GM12878 (cell line): ENCODE measurements at regions not wholly inside any gene's neighbourhood (a gene's known extent, or its start where the extent isn't known, plus 50 kb on each side); places are given as distances from the start of the nearest gene placed in this dataset.

Source experiments
- ATAC-seq: fragments of 200-7000 bp; cut with Tn5 transposase; 3 replicates; pipeline ENCODE4 v1.9.1; 2020; ENCODE audit warnings: mild to moderate bottlenecking, moderate library complexity
- BruUV-seq: library from RNA; stranded (reverse); fragments of 400-500 nt; replicated peaks from 2 replicates; lab custom pipeline; 2021; lab: Mats Ljungman, UMichigan
- CTCF ChIA-PET: fragments of 300-600 bp; sonication (Branson Sonifier 250); formaldehyde crosslinking; extraction: SDS; loops from one replicate; lab custom pipeline; 2021; ENCODE audit warnings: inconsistent platforms; lab: Yijun Ruan, JAX
- POLR2A ChIA-PET: fragments of 350-600 bp; formaldehyde crosslinking; extraction: SDS; loops from one replicate; lab custom pipeline; 2021; ENCODE audit warnings: inconsistent platforms; lab: Charles Lee
- RAD21 ChIA-PET: fragments of 300-600 bp; sonication (Branson Sonifier 250); formaldehyde crosslinking; loops from one replicate; lab custom pipeline; 2023; ENCODE audit warnings: antibody characterized with exemption; ENCODE audit not compliant: unreplicated experiment; lab: Charles Lee
- SMC1A ChIA-PET: fragments of 300-600 bp; sonication (Branson Sonifier 250); formaldehyde crosslinking; loops from one replicate; lab custom pipeline; 2023; ENCODE audit not compliant: unreplicated experiment, uncharacterized antibody; lab: Charles Lee
- DNase-seq: peaks from one replicate; pipeline ENCODE4 v3.0.0-alpha.2; 2011; ENCODE audit warnings: low read depth, low spot score
- FAIRE-seq: peaks from 3 replicates; lab custom pipeline; 2011; peaks lifted over from hg19 to GRCh38; lab: Jason Lieb, UNC
- H2AFZ ChIP-seq: 2 replicates; pipeline ENCODE4 v1.6.0; 2011; ENCODE audit warnings: low read depth, low read length, control low read depth; ENCODE audit not compliant: control insufficient read depth
- H3K27ac ChIP-seq: 2 replicates; pipeline ENCODE4 v1.5.1; 2011; ENCODE audit warnings: control low read depth; ENCODE audit not compliant: control insufficient read depth, insufficient read depth
- H3K27me3 ChIP-seq, 2 experiments: replicated peaks in 1 of 2; 2 replicates each; pipeline versions ENCODE4 v1.6.0 to v1.6.1; 2011; ENCODE audit warnings: low read length in 1 of 2; ENCODE audit not compliant: control insufficient read depth in 2 of 2, insufficient read depth in 2 of 2
- H3K36me3 ChIP-seq, 2 experiments: 2 replicates each; pipeline ENCODE4 v1.5.1; 2011; ENCODE audit warnings: low read length in 1 of 2; ENCODE audit not compliant: control insufficient read depth in 2 of 2, insufficient read depth in 2 of 2
- H3K4me1 ChIP-seq: 2 replicates; pipeline ENCODE4 v1.6.1; 2011; ENCODE audit warnings: mild to moderate bottlenecking, low read length, moderate library complexity, mixed read lengths; ENCODE audit not compliant: control insufficient read depth, insufficient read depth
- H3K4me2 ChIP-seq: 2 replicates; pipeline ENCODE4 v1.6.0; 2011; ENCODE audit warnings: control low read depth; ENCODE audit not compliant: control insufficient read depth, insufficient read depth
- H3K4me3 ChIP-seq: fragments of 200-600 bp; sonication (generic); 2 replicates; pipeline ENCODE4 v1.5.1; 2016
- H3K79me2 ChIP-seq: 2 replicates; pipeline ENCODE4 v1.6.0; 2011; ENCODE audit warnings: low read length; ENCODE audit not compliant: control insufficient read depth, insufficient read depth
- H3K9ac ChIP-seq: 2 replicates; pipeline ENCODE4 v1.8.0; 2011; ENCODE audit warnings: low read length, control low read depth, mixed read lengths; ENCODE audit not compliant: control insufficient read depth, insufficient read depth
- H3K9me3 ChIP-seq: replicated peaks from 3 replicates; pipeline ENCODE4 v1.5.1; 2011; ENCODE audit warnings: mild to moderate bottlenecking, low read length; ENCODE audit not compliant: control insufficient read depth, insufficient read depth
- H4K20me1 ChIP-seq: 2 replicates; pipeline ENCODE4 v1.6.0; 2011; ENCODE audit not compliant: control insufficient read depth, insufficient read depth
- BCLAF1 ChIP-seq: fragments of 450-650 bp; IDR thresholded peaks from 2 replicates; pipeline ENCODE4 v1.6.1; 2017; ENCODE audit warnings: antibody characterized with exemption, mild to moderate bottlenecking, moderate library complexity
- BRCA1 ChIP-seq: IDR thresholded peaks from 2 replicates; pipeline ENCODE4 v1.6.1; 2011; ENCODE audit warnings: low read depth, low read length, improper control_type of control experiment
- EED ChIP-seq: sonication (generic); IDR thresholded peaks from 2 replicates; pipeline ENCODE4 v1.6.1; 2016; ENCODE audit warnings: antibody characterized with exemption, low read depth
- ETV6 ChIP-seq, 2 experiments: fragments of 450-650 bp in 1 of 2; IDR thresholded peaks in 1 of 2; conservative IDR thresholded peaks in 1 of 2; 2 replicates each; pipeline ENCODE4 v1.6.1; 2014; ENCODE audit warnings: antibody characterized with exemption in 1 of 2, borderline replicate concordance in 1 of 2, low read depth in 1 of 2, mild to moderate bottlenecking in 1 of 2, moderate library complexity in 1 of 2
- FOS ChIP-seq: IDR thresholded peaks from 3 replicates; pipeline ENCODE4 v1.6.1; 2011; ENCODE audit warnings: borderline replicate concordance; ENCODE audit not compliant: insufficient read length; ENCODE audit errors: extremely low read depth
- JUNB ChIP-seq: IDR thresholded peaks from 2 replicates; pipeline ENCODE4 v1.6.1; 2016; ENCODE audit warnings: antibody characterized with exemption, mild to moderate bottlenecking
- MEF2B ChIP-seq: fragments of 450-650 bp; IDR thresholded peaks from 2 replicates; pipeline ENCODE4 v1.6.1; 2018; ENCODE audit warnings: mild to moderate bottlenecking, moderate library complexity; ENCODE audit not compliant: partially characterized antibody, poor library complexity, severe bottlenecking
- MYC ChIP-seq: IDR thresholded peaks from 2 replicates; pipeline ENCODE4 v1.6.1; 2011; ENCODE audit warnings: mild to moderate bottlenecking, low read length, moderate library complexity, inconsistent platforms; ENCODE audit not compliant: insufficient read depth, insufficient replicate concordance, insufficient read length, severe bottlenecking
- NR2F1 ChIP-seq: fragments of 450-650 bp; conservative IDR thresholded peaks from 2 replicates; pipeline ENCODE4 v1.6.1; 2017; ENCODE audit warnings: mild to moderate bottlenecking
- RAD51 ChIP-seq: fragments of 450-650 bp; IDR thresholded peaks from 2 replicates; pipeline ENCODE4 v1.6.1; 2016; ENCODE audit warnings: moderate library complexity, mild to moderate bottlenecking, inconsistent platforms
- RB1 ChIP-seq: fragments of 450-650 bp; formaldehyde crosslinking; IDR thresholded peaks from 2 replicates; pipeline ENCODE4 v1.6.1; 2017; ENCODE audit warnings: mild to moderate bottlenecking, borderline replicate concordance
- SIN3A ChIP-seq: IDR thresholded peaks from 2 replicates; pipeline ENCODE4 v1.6.1; 2012; ENCODE audit warnings: low read depth, low read length, improper control_type of control experiment
- SMC3 ChIP-seq: IDR thresholded peaks from 2 replicates; pipeline ENCODE4 v1.6.1; 2011; ENCODE audit warnings: low read length, improper control_type of control experiment, borderline replicate concordance
- STAT3 ChIP-seq: IDR thresholded peaks from 2 replicates; pipeline ENCODE4 v1.6.1; 2011; ENCODE audit warnings: low read depth, low read length, improper control_type of control experiment
- SUZ12 ChIP-seq: fragments of 200-600 bp; sonication (generic); IDR thresholded peaks from one replicate; pipeline ENCODE4 v1.6.1; 2018; ENCODE audit warnings: antibody characterized with exemption, mild to moderate bottlenecking; ENCODE audit not compliant: unreplicated experiment
- TCF3 ChIP-seq: IDR thresholded peaks from 2 replicates; pipeline ENCODE4 v1.6.1; 2012; ENCODE audit warnings: low read depth, mild to moderate bottlenecking, low read length, borderline replicate concordance; ENCODE audit not compliant: insufficient read depth
- WRNIP1 ChIP-seq: IDR thresholded peaks from 2 replicates; pipeline ENCODE4 v1.6.1; 2011; ENCODE audit warnings: low read depth, low read length, improper control_type of control experiment, borderline replicate concordance
- ZNF384 ChIP-seq: IDR thresholded peaks from 2 replicates; pipeline ENCODE4 v1.6.1; 2012; ENCODE audit warnings: low read depth, mild to moderate bottlenecking, low read length, improper control_type of control experiment, borderline replicate concordance
- WGBS: methylation state at CpG from one replicate; pipeline ENCODE4 v1.1.6; 2016; ENCODE audit warnings: low lambda C conversion rate; ENCODE audit not compliant: insufficient replicate concordance, insufficient coverage; ENCODE audit errors: missing lambda C conversion rate; 5-methylcytosine and 5-hydroxymethylcytosine counted together
- in situ Hi-C: fragments of 300-500 bp; cut with MboI; formaldehyde crosslinking; loops from 9 replicates; pipeline ENCODE4 v1.14.3; 2018; ENCODE audit warnings: mixed read lengths
- intact Hi-C: fragments of 100-400 bp; cut with micrococcal nuclease; formaldehyde crosslinking; loops from one replicate; pipeline ENCODE4 v1.14.2; 2022; ENCODE audit not compliant: unreplicated experiment

- ATAC-seq: no peak
- Histone ChIP-seq H3K9ac (no peak overlapping the region), H3K27ac (no peak overlapping the region), H3K9me3 (no peaks in the 10 kb centered on the region), H4K20me1 (no peaks in the 10 kb centered on the region), H3K27me3 (no peaks in the 10 kb centered on the region), H3K4me2 (no peak overlapping the region), H3K36me3 (no peaks in the 10 kb centered on the region), H3K4me1 (no peaks in the 10 kb centered on the region), H2AFZ (no peak overlapping the region), H3K4me3 (no peak overlapping the region), H3K79me2 (no peaks in the 10 kb centered on the region)
- TF ChIP-seq MEF2B: no peak
- TF ChIP-seq SIN3A: no peak
- no peak for TF ChIP-seq TCF3
- no peak for TF ChIP-seq BRCA1
- TF ChIP-seq STAT3: no peak
- TF ChIP-seq NR2F1: no peak
- TF ChIP-seq RAD51: no peak
- TF ChIP-seq MYC: no peak
- TF ChIP-seq ETV6 (conservative IDR thresholded peaks at IDR 0.05 in 1 of 2, IDR thresholded peaks at IDR 0.05 in 1 of 2; ENCODE audit: borderline replicate concordance in 1 of 2, low read depth in 1 of 2): no peak
- ChIA-PET POLR2A (no interaction called here), SMC1A (no interaction called here), RAD21 (no interaction called here), CTCF (no interaction called here)
- WGBS: 32% methylated on average over 4 of the region's 4 CpGs
- intact Hi-C loops: no loop called here
- in situ Hi-C loops: no loop called here
- DNase-seq: no peak
- no TSS peak for BruUV-seq
- no peak for FAIRE-seq
These were observed 445.3 kb upstream of the CITED2 start for GRCh38 chr6:139819776-139820175.

GRCh38 chr6:139812939-139813338, 438.5 kb upstream of the CITED2 start:
- ChIA-PET SMC1A (no interaction called here), RAD21 (no interaction called here), POLR2A (no interaction called here), CTCF (no interaction called here)
- FAIRE-seq (no peak), DNase-seq (no peak), ATAC-seq (no peak)
- no peak overlapping the region for H3K27ac ChIP-seq
- H3K4me2 ChIP-seq: no peak overlapping the region
- no peaks in the 10 kb centered on the region for H3K36me3 ChIP-seq
- BruUV-seq: no TSS peak
- 19% methylated on average over 3 of the region's 3 CpGs for WGBS
- no peaks in the 10 kb centered on the region for H3K4me1 ChIP-seq
- no peaks in the 10 kb centered on the region for H3K9me3 ChIP-seq
- no peaks in the 10 kb centered on the region for H3K79me2 ChIP-seq
- no peaks in the 10 kb centered on the region for H3K27me3 ChIP-seq
- in situ Hi-C loops: no loop called here
- intact Hi-C loops: no loop called here
- no peaks in the 10 kb centered on the region for H4K20me1 ChIP-seq
- no peak overlapping the region for H3K9ac ChIP-seq
- H2AFZ ChIP-seq: no peak overlapping the region
- H3K4me3 ChIP-seq: no peak overlapping the region
- no peak for TF ChIP-seq BCLAF1
- no peak for TF ChIP-seq FOS
- no peak for TF ChIP-seq JUNB
- TF ChIP-seq SUZ12: no peak
- no peak for TF ChIP-seq RB1
- no peak for TF ChIP-seq ZNF384
- no peak for TF ChIP-seq SMC3
- TF ChIP-seq EED: no peak
- no peak for TF ChIP-seq WRNIP1
